ENCODE measurements at regions not wholly inside any gene's neighbourhood (a gene's known extent, or its start where the extent isn't known, plus 50 kb on each side); places are given as distances from the start of the nearest gene placed in this dataset.

GRCh38 chr2:173720306-173720705, 244.9 kb downstream of the SP3 start:
- Mint-ChIP-seq H3K4me1 (no peaks in the 10 kb centered on the region), H3K9me3 (no peaks in the 10 kb centered on the region), H3K27me3 (ENCODE audit: low read depth) (no peaks in the 10 kb centered on the region; the same call in 1 of the 2 replicates), H3K27ac (no peak overlapping the region), H3K36me3 (no peaks in the 10 kb centered on the region), H3K4me3 (no peak overlapping the region)
- ATAC-seq (no peak), DNase-seq (ENCODE audit: low spot score) (no peak)
- ChIA-PET CTCF (no interaction called here), POLR2A (no interaction called here)
- TF ChIP-seq, protein P1, sequence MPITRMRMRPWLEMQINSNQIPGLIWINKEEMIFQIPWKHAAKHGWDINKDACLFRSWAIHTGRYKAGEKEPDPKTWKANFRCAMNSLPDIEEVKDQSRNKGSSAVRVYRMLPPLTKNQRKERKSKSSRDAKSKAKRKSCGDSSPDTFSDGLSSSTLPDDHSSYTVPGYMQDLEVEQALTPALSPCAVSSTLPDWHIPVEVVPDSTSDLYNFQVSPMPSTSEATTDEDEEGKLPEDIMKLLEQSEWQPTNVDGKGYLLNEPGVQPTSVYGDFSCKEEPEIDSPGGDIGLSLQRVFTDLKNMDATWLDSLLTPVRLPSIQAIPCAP (CRISPR knock-in tag; IDR thresholded peaks at IDR 0.05) = no peak
- TF ChIP-seq NFYB (CRISPR knock-in tag; conservative IDR thresholded peaks at IDR 0.05; ENCODE audit: low read depth) = no peak

- ATAC-seq (no peak), DNase-seq (ENCODE audit: low spot score) (no peak)
- Mint-ChIP-seq H3K36me3 (peaks cover 3% of the 10 kb centered on the region), H3K4me3 (no peak overlapping the region), H3K9me3 (peaks cover 5% of the 10 kb centered on the region), H3K4me1 (no peaks in the 10 kb centered on the region), H3K27ac (no peak overlapping the region), H3K27me3 (ENCODE audit: low read depth) (no peaks in the 10 kb centered on the region; the same call in 1 of the 2 replicates)
- ChIA-PET POLR2A (no interaction called here), CTCF (no interaction called here)
- TF ChIP-seq, protein P1 (CRISPR knock-in tag; IDR thresholded peaks at IDR 0.05) = no peak
- TF ChIP-seq ZNF232 (CRISPR knock-in tag; IDR thresholded peaks at IDR 0.05) (no peak), STAT6 (CRISPR knock-in tag; conservative IDR thresholded peaks at IDR 0.05; ENCODE audit: low read depth) (no peak), MYBL2 (CRISPR knock-in tag; IDR thresholded peaks at IDR 0.05) (no peak), ZNF423 (CRISPR knock-in tag; IDR thresholded peaks at IDR 0.05) (no peak), SP1 (CRISPR knock-in tag; conservative IDR thresholded peaks at IDR 0.05) (no peak), NR1H2 (CRISPR knock-in tag; IDR thresholded peaks at IDR 0.05) (no peak), PREB (CRISPR knock-in tag; IDR thresholded peaks at IDR 0.05; ENCODE audit: borderline replicate concordance) (no peak), FOXK1 (CRISPR knock-in tag; IDR thresholded peaks at IDR 0.05) (no peak), ZNF317 (CRISPR knock-in tag; IDR thresholded peaks at IDR 0.05; ENCODE audit: borderline replicate concordance, low read depth) (no peak), CREM (CRISPR knock-in tag; IDR thresholded peaks at IDR 0.05) (no peak), SMAD4 (CRISPR knock-in tag; IDR thresholded peaks at IDR 0.05) (no peak), TEAD4 (CRISPR knock-in tag; IDR thresholded peaks at IDR 0.05) (no peak), ZNF512 (CRISPR knock-in tag; IDR thresholded peaks at IDR 0.05; ENCODE audit: borderline replicate concordance) (no peak), JUN (CRISPR knock-in tag; IDR thresholded peaks at IDR 0.05) (no peak), CBFB (CRISPR knock-in tag; IDR thresholded peaks at IDR 0.05; ENCODE audit: low read depth) (no peak), NR2C2 (CRISPR knock-in tag; IDR thresholded peaks at IDR 0.05) (no peak)
- TF ChIP-seq, protein P2, sequence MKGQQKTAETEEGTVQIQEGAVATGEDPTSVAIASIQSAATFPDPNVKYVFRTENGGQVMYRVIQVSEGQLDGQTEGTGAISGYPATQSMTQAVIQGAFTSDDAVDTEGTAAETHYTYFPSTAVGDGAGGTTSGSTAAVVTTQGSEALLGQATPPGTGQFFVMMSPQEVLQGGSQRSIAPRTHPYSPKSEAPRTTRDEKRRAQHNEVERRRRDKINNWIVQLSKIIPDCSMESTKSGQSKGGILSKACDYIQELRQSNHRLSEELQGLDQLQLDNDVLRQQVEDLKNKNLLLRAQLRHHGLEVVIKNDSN (CRISPR knock-in tag; IDR thresholded peaks at IDR 0.05) = no peak
- TF ChIP-seq, protein P3, sequence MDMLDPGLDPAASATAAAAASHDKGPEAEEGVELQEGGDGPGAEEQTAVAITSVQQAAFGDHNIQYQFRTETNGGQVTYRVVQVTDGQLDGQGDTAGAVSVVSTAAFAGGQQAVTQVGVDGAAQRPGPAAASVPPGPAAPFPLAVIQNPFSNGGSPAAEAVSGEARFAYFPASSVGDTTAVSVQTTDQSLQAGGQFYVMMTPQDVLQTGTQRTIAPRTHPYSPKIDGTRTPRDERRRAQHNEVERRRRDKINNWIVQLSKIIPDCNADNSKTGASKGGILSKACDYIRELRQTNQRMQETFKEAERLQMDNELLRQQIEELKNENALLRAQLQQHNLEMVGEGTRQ (CRISPR knock-in tag; IDR thresholded peaks at IDR 0.05) = no peak
These were observed 230.4 kb downstream of the SP3 start for GRCh38 chr2:173734797-173735196.

Measured in WTC11 (cell line).